ENCODE measurements at regions not wholly inside any gene's neighbourhood (a gene's known extent, or its start where the extent isn't known, plus 50 kb on each side); places are given as distances from the start of the nearest gene placed in this dataset.
"Not testable (repeated sequence)": the region's sequence is repeated elsewhere in the genome, so short reads cannot be mapped to it uniquely, and the experiment has no call there.

- H3K36me3 ChIP-seq, result no peaks in the 10 kb centered on the region
- DNase-seq (peak; percentile 71 to 93 (median 80)), ATAC-seq (peak; percentile 80)
- H3K27ac ChIP-seq, result no peak overlapping the region
- H3K4me1 ChIP-seq, result peaks cover 3 to 14% of the 10 kb centered on the region in 2 donors
- peak; percentile 59 to 82 for TF ChIP-seq CTCF (IDR thresholded peaks at IDR 0.05)
- intact Hi-C loops (cut with DNase I), result no loop called here
- no peaks in the 10 kb centered on the region for H3K9me3 ChIP-seq
- peaks cover 0 to 30% of the 10 kb centered on the region in 2 donors for H3K27me3 ChIP-seq
- no peak overlapping the region for H3K4me3 ChIP-seq
Observed at GRCh38 chr17:21513012-21513570, 136.9 kb downstream of the KCNJ12 start.

- H3K4me3 ChIP-seq; ATAC-seq; H3K27ac ChIP-seq; intact Hi-C loops (cut with DNase I); H3K36me3 ChIP-seq; H3K9me3 ChIP-seq; DNase-seq: not testable (repeated sequence)
- Histone ChIP-seq H3K27me3 (peaks cover 0 to 26% of the 10 kb centered on the region in 2 donors), H3K4me1 (peaks cover 3 to 14% of the 10 kb centered on the region in 2 donors)
Observed at GRCh38 chr17:21514567-21514966, 138.4 kb downstream of the KCNJ12 start.

GRCh38 chr17:21517538-21518293 lies 141.6 kb downstream of the KCNJ12 start:
- ATAC-seq, result no peak
- DNase-seq, result no peak
- intact Hi-C loops (cut with DNase I), result no loop called here
- Histone ChIP-seq H3K9me3 (no peaks in the 10 kb centered on the region), H3K4me3 (no peak overlapping the region), H3K36me3 (no peaks in the 10 kb centered on the region), H3K4me1 (no peaks in the 10 kb centered on the region), H3K27ac (no peak overlapping the region), H3K27me3 (peaks cover 0 to 4% of the 10 kb centered on the region in 2 donors)
- no peak for TF ChIP-seq CTCF (IDR thresholded peaks at IDR 0.05)

GRCh38 chr17:21522755-21523336 lies 146.7 kb downstream of the KCNJ12 start:
- H3K27ac ChIP-seq, result no peak overlapping the region
- H3K36me3 ChIP-seq, result no peaks in the 10 kb centered on the region
- no peak for TF ChIP-seq CTCF (IDR thresholded peaks at IDR 0.05)
- no peaks in the 10 kb centered on the region for H3K9me3 ChIP-seq
- intact Hi-C loops (cut with DNase I), result no loop called here
- ATAC-seq (no peak), DNase-seq (no peak)
- H3K4me3 ChIP-seq, result no peak overlapping the region
- H3K4me1 ChIP-seq, result no peaks in the 10 kb centered on the region
- H3K27me3 ChIP-seq, result peaks cover 0 to 4% of the 10 kb centered on the region in 2 donors

- no peak for DNase-seq
- intact Hi-C loops (cut with DNase I), result no loop called here
- Histone ChIP-seq H3K9me3 (no peaks in the 10 kb centered on the region), H3K27me3 (peaks cover 0 to 4% of the 10 kb centered on the region in 2 donors), H3K36me3 (no peaks in the 10 kb centered on the region), H3K4me1 (no peaks in the 10 kb centered on the region), H3K27ac (no peak overlapping the region), H3K4me3 (no peak overlapping the region)
- TF ChIP-seq CTCF (IDR thresholded peaks at IDR 0.05), result no peak
- ATAC-seq, result no peak
Observed at GRCh38 chr17:21523497-21524210, 147.5 kb downstream of the KCNJ12 start.

Data from left lung (tissue), 4 donors.